GM18507 (cell line): ENCODE measurements at regions not wholly inside any gene's neighbourhood (a gene's known extent, or its start where the extent isn't known, plus 50 kb on each side); places are given as distances from the start of the nearest gene placed in this dataset.

Experiments used
- DNase-seq: peaks from one replicate; pipeline ENCODE4 v3.0.0; 2011; ENCODE audit warnings: low read depth; ENCODE audit not compliant: insufficient read length; ENCODE audit errors: extremely low spot score
- FAIRE-seq: peaks from 2 replicates; lab custom pipeline; 2011; peaks lifted over from hg19 to GRCh38; lab: Jason Lieb, UNC

- FAIRE-seq: peak; percentile 83
- peak; percentile 36 for DNase-seq
Observed at GRCh38 chr2:195505701-195506100, 151.3 kb upstream of the SLC39A10 start.

DNA sequence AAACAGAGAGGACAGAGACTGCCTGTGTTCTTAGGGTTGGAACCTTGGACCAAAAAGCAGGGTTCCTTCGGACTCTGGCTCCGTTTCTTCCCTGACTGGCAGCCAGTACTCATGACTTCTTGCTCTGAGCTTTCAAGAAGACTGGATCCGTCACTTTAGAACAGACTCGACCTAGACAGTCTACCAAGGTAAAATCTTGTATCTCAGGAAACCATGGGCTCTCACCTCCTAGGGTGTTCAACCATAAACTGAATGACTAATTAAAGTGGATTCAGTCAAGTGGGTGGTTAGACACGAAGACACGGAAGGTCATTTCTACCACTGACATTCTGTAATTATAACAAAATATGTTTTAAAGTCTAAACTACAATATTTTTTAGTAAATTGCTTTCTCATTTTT lies 153.8 kb upstream of the SLC39A10 start:
- FAIRE-seq (no peak), DNase-seq (no peak)

- DNase-seq: no peak
- no peak for FAIRE-seq
Observed at GRCh38 chr2:195501746-195502145, 155.3 kb upstream of the SLC39A10 start.

- no peak for FAIRE-seq
Observed at GRCh38 chr2:195500879-195501278, 156.1 kb upstream of the SLC39A10 start.

DNA sequence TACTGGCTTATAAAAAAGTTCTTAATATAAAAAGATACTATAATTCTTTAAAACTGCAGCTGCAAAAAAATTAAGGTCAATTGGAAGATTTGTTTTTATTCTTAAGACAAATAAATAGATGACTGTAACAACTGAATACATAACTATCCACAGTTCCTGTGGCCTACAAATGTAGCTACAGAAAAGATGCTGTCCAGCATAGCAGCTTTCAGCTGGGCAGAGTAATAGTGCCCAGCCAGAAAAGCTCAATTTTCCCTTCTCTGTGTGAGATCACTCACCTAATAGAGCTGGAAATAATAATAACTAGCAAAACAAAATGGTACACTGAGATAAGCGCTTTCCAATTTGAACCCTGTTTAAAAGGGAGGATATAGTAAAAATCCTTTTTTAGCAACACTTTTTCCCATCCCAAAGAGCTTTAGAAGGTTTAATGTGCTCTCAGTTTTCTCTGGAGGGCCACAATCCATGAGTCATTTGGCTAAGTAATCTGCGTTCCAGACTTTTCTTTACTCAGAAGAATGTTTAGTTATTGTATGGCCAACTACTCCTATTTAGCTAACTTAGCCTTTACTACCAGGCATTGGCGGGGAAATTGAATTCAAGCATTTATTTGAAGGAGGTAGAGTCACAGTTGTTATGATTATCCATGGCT lies 158.1 kb upstream of the SLC39A10 start:
- DNase-seq (no peak), FAIRE-seq (no peak)

More at GRCh38 chr2:195500879-195501278, 156.1 kb upstream of the SLC39A10 start:
- no peak for DNase-seq

DNA sequence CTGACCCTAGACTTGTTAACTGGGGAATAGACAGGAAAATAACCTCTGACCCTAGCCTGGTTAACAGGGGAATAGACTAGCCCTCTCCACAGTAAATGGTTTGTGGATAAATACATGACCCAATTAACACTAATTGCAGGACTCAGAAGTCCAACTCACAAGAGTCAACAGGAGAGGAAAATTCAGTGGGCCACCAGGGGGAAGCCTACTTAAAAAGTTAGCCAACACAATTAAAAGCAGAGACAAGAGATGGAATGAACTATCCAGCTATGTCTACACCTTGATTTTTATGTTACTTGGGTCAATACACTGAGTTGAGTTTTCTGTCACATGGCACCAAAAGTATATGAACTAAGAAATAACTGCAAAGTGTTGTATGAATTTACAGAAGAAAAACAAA lies 158.8 kb upstream of the SLC39A10 start:
- FAIRE-seq (peak; percentile 67), DNase-seq (no peak)

DNA sequence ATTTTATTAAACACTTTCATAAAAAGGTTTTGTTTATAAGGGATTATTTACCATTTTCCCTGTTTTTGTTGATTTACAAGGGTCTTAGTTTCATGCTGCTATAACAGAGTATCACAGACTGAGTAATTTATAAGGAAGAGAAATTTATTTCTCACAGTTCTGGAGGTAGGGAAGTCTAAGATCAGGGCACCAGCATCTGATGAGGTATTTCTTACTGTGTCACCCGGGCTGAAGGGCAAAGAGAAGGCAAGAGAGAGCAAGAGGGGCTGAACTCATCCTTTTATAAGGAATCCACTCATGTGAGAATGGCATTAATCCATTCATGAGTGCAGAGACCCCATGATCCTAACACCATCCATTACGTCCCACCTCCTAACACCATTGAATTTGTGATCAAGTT lies 160.0 kb upstream of the SLC39A10 start:
- no peak for FAIRE-seq
- no peak for DNase-seq

- no peak for DNase-seq
- FAIRE-seq: no peak
Observed at GRCh38 chr2:195495966-195496365, 161.1 kb upstream of the SLC39A10 start.

GRCh38 chr2:195495351-195495750 lies 161.7 kb upstream of the SLC39A10 start:
- FAIRE-seq: no peak
- DNase-seq: no peak

GRCh38 chr2:195494451-195494850 lies 162.6 kb upstream of the SLC39A10 start:
- DNase-seq (no peak), FAIRE-seq (no peak)

GRCh38 chr2:195493416-195493815 lies 163.6 kb upstream of the SLC39A10 start:
- no peak for FAIRE-seq
- DNase-seq: no peak

DNA sequence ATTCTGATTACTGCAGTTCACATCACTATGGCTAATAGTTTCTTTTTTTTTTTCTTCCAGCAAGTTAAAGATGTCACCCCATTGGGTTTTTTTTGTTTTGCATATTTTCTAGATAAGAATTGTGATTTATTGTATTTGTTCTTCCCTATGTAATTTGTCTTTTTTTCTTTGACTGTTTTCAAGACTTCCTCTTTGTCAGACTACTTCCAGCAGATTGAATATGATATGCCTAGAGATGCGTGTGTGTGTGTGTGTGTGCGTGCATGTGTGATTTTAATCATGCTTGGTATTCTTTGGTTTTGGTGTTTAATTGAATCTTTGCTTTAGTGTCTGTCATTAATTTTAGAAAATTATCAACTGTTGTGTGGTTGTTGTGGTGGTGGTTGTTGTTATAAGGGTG lies 166.7 kb upstream of the SLC39A10 start:
- FAIRE-seq (no peak), DNase-seq (no peak)

DNA sequence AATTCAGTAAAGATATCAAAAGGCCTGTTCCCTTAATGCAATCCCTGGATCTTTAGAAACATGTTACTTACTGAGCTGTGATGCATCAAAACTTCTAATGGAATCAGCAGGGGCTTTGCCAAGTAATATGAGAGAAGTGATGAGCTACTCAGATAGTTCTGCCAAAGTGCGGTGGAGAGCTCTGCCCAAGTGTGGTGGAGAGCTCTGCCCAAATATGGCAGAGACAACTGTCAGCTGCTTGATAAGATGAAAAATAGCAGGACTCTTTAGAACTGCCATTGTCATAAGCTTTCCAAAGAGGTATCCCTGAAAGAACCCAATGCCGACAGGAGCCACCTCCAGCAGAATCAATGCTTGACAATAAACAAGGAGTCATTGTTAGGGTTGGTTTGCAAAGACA lies 167.9 kb upstream of the SLC39A10 start:
- FAIRE-seq: no peak
- no peak for DNase-seq

DNA sequence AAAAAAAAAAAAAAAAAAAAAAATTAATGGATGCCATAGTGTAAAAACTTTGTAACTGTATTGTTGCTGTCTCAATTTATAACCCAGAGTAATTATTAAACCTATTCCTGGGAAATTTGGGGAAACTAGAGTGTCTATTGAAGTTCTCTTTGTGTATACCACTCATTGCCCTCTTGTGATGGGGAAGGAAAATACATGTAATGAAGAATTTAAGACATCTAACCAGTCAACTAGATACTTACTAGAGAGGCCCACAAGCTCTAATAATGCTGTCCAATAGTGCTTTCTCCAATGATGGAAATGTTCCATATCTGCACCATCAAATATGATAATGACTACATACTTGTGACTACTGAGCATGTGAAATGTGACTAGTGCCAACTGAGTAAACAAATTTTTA lies 168.5 kb upstream of the SLC39A10 start:
- DNase-seq (no peak), FAIRE-seq (no peak)

DNA sequence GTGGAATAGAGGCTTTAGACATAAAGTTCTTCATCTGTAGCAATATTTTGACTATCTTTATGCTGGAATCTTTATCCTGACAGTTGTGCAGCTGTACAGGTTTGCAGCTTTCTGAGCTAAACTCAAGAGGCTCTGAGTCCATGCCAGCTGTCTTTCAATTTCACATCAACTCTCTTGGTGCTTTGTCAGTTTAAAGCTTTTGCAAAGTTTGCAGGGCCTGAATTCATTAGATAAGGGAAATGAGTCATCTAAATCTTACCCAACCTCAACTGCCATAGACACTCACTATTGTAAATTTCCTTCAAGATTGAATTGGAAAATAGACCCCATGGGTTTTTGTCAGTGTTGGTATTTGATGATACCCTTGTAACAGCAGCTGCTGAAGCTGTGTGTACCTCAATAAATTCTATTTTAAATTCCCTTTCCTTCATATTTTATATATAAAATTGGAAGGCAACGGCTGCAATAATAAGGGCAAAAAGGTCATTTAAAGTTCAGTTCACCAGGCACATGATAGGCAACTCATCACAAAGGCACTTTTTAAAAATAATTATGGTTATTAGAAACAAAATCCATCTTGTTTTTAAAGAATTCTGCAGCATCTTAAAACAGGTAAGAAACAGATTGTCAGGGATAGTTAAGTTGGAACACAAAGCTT lies 169.9 kb upstream of the SLC39A10 start:
- no peak for DNase-seq
- FAIRE-seq: peak; percentile 57

DNA sequence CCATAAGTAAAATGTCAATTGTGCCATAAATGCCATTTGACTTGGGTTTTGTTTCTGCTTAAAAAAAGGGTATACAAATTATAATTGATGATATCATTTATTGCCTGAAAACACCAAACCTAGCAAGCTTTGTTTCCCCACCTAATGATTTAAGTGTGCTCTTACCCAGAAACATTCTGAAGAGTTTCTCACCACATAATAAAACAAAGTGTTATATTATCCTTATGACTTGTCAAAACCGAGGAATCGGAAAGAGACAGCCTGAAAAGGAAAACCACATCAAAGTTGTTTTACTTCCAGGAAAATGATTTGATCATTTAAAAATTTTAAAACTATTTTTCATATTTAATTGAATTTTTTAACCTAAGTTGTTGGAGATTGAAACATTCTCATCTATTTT lies 170.5 kb upstream of the SLC39A10 start:
- DNase-seq (no peak), FAIRE-seq (no peak)

DNA sequence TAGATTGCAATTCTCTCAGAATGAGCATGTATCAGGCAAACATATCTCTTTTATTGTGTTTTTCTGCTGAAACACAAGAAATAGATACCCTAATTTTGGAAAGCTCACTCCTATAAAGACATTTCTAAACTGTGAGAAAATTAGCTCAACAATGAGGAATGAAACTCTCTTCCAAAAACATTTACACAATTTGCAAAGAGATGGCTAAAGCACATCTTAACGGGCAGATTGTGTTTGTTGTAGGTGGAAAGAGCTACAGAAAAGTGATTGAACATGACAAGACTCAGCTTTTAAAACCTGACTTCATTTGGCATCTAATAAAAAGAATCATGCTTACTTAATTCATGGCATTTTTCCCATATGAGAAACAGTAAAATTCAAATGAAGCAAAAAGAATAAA lies 175.0 kb upstream of the SLC39A10 start:
- FAIRE-seq (no peak), DNase-seq (no peak)

DNA sequence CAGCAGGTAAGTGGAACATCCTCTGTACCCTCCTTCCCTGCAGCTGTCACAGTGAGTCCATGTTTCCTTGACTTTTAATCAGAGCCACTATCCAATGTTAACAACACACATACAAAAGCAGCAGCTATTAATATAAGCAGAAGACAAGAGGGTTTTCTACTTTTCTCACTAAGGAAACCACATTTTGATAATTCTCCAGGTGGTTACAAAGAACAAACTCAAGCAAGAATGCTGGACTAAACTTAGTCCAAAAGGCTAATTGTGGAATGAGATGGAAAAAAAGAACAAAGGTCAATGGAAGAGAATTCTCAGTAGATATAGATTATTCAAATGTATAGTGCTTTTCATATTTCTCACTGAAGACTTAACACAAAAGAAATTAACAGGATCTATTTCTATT lies 176.9 kb upstream of the SLC39A10 start:
- FAIRE-seq (no peak), DNase-seq (no peak)

DNA sequence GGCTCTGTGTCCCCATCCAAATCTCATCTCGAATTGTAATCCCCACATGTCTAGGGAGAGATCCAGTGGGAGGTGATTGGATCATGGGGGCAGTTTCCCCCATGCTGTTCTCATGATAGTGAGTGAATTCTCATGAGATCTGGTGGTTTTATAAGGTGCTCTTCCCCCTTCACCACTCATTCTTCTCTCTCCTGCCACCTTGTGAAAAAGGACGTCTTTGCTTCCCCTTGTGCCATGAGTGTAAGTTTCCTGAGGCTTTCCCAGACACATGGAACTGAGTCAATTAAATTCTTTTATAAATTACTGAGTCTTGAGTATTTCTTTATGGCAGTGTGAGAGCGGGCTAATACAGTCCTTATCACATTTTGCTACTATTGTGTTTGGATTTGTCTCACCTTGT lies 177.6 kb upstream of the SLC39A10 start:
- FAIRE-seq: no peak
- DNase-seq: no peak

GRCh38 chr2:195477996-195478382 lies 179.0 kb upstream of the SLC39A10 start:
- DNase-seq (no peak), FAIRE-seq (no peak)

GRCh38 chr2:195477248-195477995 lies 179.6 kb upstream of the SLC39A10 start:
- DNase-seq (no peak), FAIRE-seq (no peak)
